ENCODE measurements at regions not wholly inside any gene's neighbourhood (a gene's known extent, or its start where the extent isn't known, plus 50 kb on each side); places are given as distances from the start of the nearest gene placed in this dataset.
"Not testable (repeated sequence)": the region's sequence is repeated elsewhere in the genome, so short reads cannot be mapped to it uniquely, and the experiment has no call there.

GRCh38 chr12:46965137-46965536 lies 114.3 kb upstream of the PCED1B start:
- TF ChIP-seq CTCF (IDR thresholded peaks at IDR 0.05; ENCODE audit: low read depth, low read length), result no peak
- in situ Hi-C loops (cut with HindIII; ENCODE audit: low sequenced_read_pairs), result no loop called here
- no peak overlapping the region for H3K4me3 ChIP-seq (ENCODE audit: low read depth, low read length)
- DNase-seq (ENCODE audit: low read depth, low spot score), result no peak

- no peak for TF ChIP-seq CTCF (IDR thresholded peaks at IDR 0.05; ENCODE audit: low read depth, low read length)
- H3K4me3 ChIP-seq (ENCODE audit: low read depth, low read length), result no peak overlapping the region
- DNase-seq (ENCODE audit: low read depth, low spot score), result no peak
- in situ Hi-C loops (cut with HindIII; ENCODE audit: low sequenced_read_pairs), result no loop called here
These were observed 113.5 kb upstream of the PCED1B start for GRCh38 chr12:46965880-46966279.

GRCh38 chr12:46970636-46971035 lies 108.8 kb upstream of the PCED1B start:
- no peak for DNase-seq (ENCODE audit: low read depth, low spot score)
- no peak overlapping the region for H3K4me3 ChIP-seq (ENCODE audit: low read depth, low read length)
- TF ChIP-seq CTCF (IDR thresholded peaks at IDR 0.05; ENCODE audit: low read depth, low read length), result no peak
- in situ Hi-C loops (cut with HindIII; ENCODE audit: low sequenced_read_pairs), result no loop called here

- DNase-seq (ENCODE audit: low read depth, low spot score); in situ Hi-C loops (cut with HindIII; ENCODE audit: low sequenced_read_pairs); H3K4me3 ChIP-seq (ENCODE audit: low read depth, low read length): not testable (repeated sequence)
These were observed 105.5 kb upstream of the PCED1B start for GRCh38 chr12:46973937-46974336.

- no peak for TF ChIP-seq CTCF (IDR thresholded peaks at IDR 0.05; ENCODE audit: low read depth, low read length)
- in situ Hi-C loops (cut with HindIII; ENCODE audit: low sequenced_read_pairs), result no loop called here
- H3K4me3 ChIP-seq (ENCODE audit: low read depth, low read length), result no peak overlapping the region
- no peak for DNase-seq (ENCODE audit: low read depth, low spot score)
These were observed 101.5 kb upstream of the PCED1B start for GRCh38 chr12:46977871-46978375.

- in situ Hi-C loops (cut with HindIII; ENCODE audit: low sequenced_read_pairs), result no loop called here
- no peak for TF ChIP-seq CTCF (IDR thresholded peaks at IDR 0.05; ENCODE audit: low read depth, low read length)
- no peak overlapping the region for H3K4me3 ChIP-seq (ENCODE audit: low read depth, low read length)
- no peak for DNase-seq (ENCODE audit: low read depth, low spot score)
These were observed 97.8 kb upstream of the PCED1B start for GRCh38 chr12:46981622-46982021.

GRCh38 chr12:46982629-46983392 lies 96.6 kb upstream of the PCED1B start:
- in situ Hi-C loops (cut with HindIII; ENCODE audit: low sequenced_read_pairs), result no loop called here
- DNase-seq (ENCODE audit: low read depth, low spot score), result no peak
- no peak for TF ChIP-seq CTCF (IDR thresholded peaks at IDR 0.05; ENCODE audit: low read depth, low read length)
- H3K4me3 ChIP-seq (ENCODE audit: low read depth, low read length), result no peak overlapping the region

Data from astrocyte of the spinal cord (primary cell).